ENCODE measurements at regions not wholly inside any gene's neighbourhood (a gene's known extent, or its start where the extent isn't known, plus 50 kb on each side); places are given as distances from the start of the nearest gene placed in this dataset.

- H3K36me3 Mint-ChIP-seq (ENCODE audit: low read depth) = no peaks in the 10 kb centered on the region
- ATAC-seq (ENCODE audit: poor library complexity) = no peak
- peaks cover 10% of the 10 kb centered on the region for H3K9me3 Mint-ChIP-seq
- intact Hi-C loops (cut with DNase I, micrococcal nuclease) = no loop called here
- POLR2A ChIA-PET = no interaction called here
- H3K27me3 Mint-ChIP-seq = no peaks in the 10 kb centered on the region
- no peaks in the 10 kb centered on the region for H3K27me3 ChIP-seq (ENCODE audit: control insufficient read depth in 1 of 2, insufficient read depth in 2 of 2, low read length in 2 of 2)
- no peaks in the 10 kb centered on the region for H3K36me3 ChIP-seq (ENCODE audit: insufficient read depth, low read length)
- H3K4me1 Mint-ChIP-seq (ENCODE audit: low read depth) = no peaks in the 10 kb centered on the region
- H3K9me3 ChIP-seq (ENCODE audit: control insufficient read depth in 1 of 2, insufficient read depth in 1 of 2, low read length in 2 of 2) = peaks cover 0 to 3% of the 10 kb centered on the region in 2 experiments
- H3K27ac ChIP-seq (ENCODE audit: low read depth in 1 of 2, low read length in 2 of 2) = no peak overlapping the region
- no peak overlapping the region for H3K27ac Mint-ChIP-seq
- no peak overlapping the region for H3K4me3 ChIP-seq (ENCODE audit: low read length)
- H3K4me1 ChIP-seq (ENCODE audit: insufficient read depth, low read length) = no peaks in the 10 kb centered on the region
- no peak for DNase-seq
- CTCF ChIA-PET = no interaction called here
- no peak overlapping the region for H3K4me3 Mint-ChIP-seq
- TF ChIP-seq, protein P1, sequence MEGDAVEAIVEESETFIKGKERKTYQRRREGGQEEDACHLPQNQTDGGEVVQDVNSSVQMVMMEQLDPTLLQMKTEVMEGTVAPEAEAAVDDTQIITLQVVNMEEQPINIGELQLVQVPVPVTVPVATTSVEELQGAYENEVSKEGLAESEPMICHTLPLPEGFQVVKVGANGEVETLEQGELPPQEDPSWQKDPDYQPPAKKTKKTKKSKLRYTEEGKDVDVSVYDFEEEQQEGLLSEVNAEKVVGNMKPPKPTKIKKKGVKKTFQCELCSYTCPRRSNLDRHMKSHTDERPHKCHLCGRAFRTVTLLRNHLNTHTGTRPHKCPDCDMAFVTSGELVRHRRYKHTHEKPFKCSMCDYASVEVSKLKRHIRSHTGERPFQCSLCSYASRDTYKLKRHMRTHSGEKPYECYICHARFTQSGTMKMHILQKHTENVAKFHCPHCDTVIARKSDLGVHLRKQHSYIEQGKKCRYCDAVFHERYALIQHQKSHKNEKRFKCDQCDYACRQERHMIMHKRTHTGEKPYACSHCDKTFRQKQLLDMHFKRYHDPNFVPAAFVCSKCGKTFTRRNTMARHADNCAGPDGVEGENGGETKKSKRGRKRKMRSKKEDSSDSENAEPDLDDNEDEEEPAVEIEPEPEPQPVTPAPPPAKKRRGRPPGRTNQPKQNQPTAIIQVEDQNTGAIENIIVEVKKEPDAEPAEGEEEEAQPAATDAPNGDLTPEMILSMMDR (IDR thresholded peaks at IDR 0.05) = no peak
Observed at GRCh38 chr16:52099382-52099781, 447.6 kb downstream of the TOX3 start.

GRCh38 chr16:52095471-52095870 lies 451.5 kb downstream of the TOX3 start:
- ATAC-seq (ENCODE audit: poor library complexity) (no peak), DNase-seq (no peak)
- Mint-ChIP-seq H3K4me1 (ENCODE audit: low read depth) (no peaks in the 10 kb centered on the region), H3K27me3 (no peaks in the 10 kb centered on the region), H3K27ac (no peak overlapping the region), H3K9me3 (peaks cover 11% of the 10 kb centered on the region), H3K36me3 (ENCODE audit: low read depth) (no peaks in the 10 kb centered on the region), H3K4me3 (no peak overlapping the region)
- intact Hi-C loops (cut with DNase I, micrococcal nuclease) = no loop called here
- Histone ChIP-seq H3K36me3 (ENCODE audit: insufficient read depth, low read length) (no peaks in the 10 kb centered on the region), H3K27ac (ENCODE audit: low read depth in 1 of 2, low read length in 2 of 2) (no peak overlapping the region), H3K4me1 (ENCODE audit: insufficient read depth, low read length) (no peaks in the 10 kb centered on the region), H3K27me3 (ENCODE audit: control insufficient read depth in 1 of 2, insufficient read depth in 2 of 2, low read length in 2 of 2) (no peaks in the 10 kb centered on the region), H3K9me3 (ENCODE audit: control insufficient read depth in 1 of 2, insufficient read depth in 1 of 2, low read length in 2 of 2) (peaks cover 0 to 3% of the 10 kb centered on the region in 2 experiments), H3K4me3 (ENCODE audit: low read length) (no peak overlapping the region)
- ChIA-PET POLR2A (no interaction called here), CTCF (no interaction called here)
- TF ChIP-seq, protein P1 (IDR thresholded peaks at IDR 0.05) = no peak

- ChIA-PET POLR2A (no interaction called here), CTCF (no interaction called here)
- Histone ChIP-seq H3K4me3 (ENCODE audit: low read length) (no peak overlapping the region), H3K27me3 (ENCODE audit: control insufficient read depth in 1 of 2, insufficient read depth in 2 of 2, low read length in 2 of 2) (no peaks in the 10 kb centered on the region), H3K4me1 (ENCODE audit: insufficient read depth, low read length) (no peaks in the 10 kb centered on the region), H3K27ac (ENCODE audit: low read depth in 1 of 2, low read length in 2 of 2) (no peak overlapping the region), H3K9me3 (ENCODE audit: control insufficient read depth in 1 of 2, insufficient read depth in 1 of 2, low read length in 2 of 2) (peaks cover 0 to 3% of the 10 kb centered on the region in 2 experiments), H3K36me3 (ENCODE audit: insufficient read depth, low read length) (no peaks in the 10 kb centered on the region)
- DNase-seq = no peak
- Mint-ChIP-seq H3K9me3 (peaks cover 12% of the 10 kb centered on the region), H3K27ac (no peak overlapping the region), H3K4me1 (ENCODE audit: low read depth) (no peaks in the 10 kb centered on the region), H3K36me3 (ENCODE audit: low read depth) (no peaks in the 10 kb centered on the region), H3K4me3 (no peak overlapping the region), H3K27me3 (no peaks in the 10 kb centered on the region)
- no peak for ATAC-seq (ENCODE audit: poor library complexity)
- TF ChIP-seq, protein P1 (IDR thresholded peaks at IDR 0.05) = no peak
- intact Hi-C loops (cut with DNase I, micrococcal nuclease) = no loop called here
Observed at GRCh38 chr16:52092126-52092525, 454.8 kb downstream of the TOX3 start.
